ENCODE measurements at regions not wholly inside any gene's neighbourhood (a gene's known extent, or its start where the extent isn't known, plus 50 kb on each side); places are given as distances from the start of the nearest gene placed in this dataset.

GRCh38 chrX:121323337-121323736 is 275.9 kb downstream of the GLUD2 start:
- no peak for TF ChIP-seq POLR2AphosphoS5 (IDR thresholded peaks at IDR 0.05; ENCODE audit: low read depth, low read length)
- no peak for TF ChIP-seq TAF1 (IDR thresholded peaks at IDR 0.05; ENCODE audit: borderline replicate concordance, insufficient read depth, low read length)
- TF ChIP-seq FOXP2 (optimal IDR thresholded peaks at IDR 0.05; ENCODE audit: borderline replicate concordance, extremely low read depth, extremely low read length, insufficient read depth): no peak
- TF ChIP-seq REST (IDR thresholded peaks at IDR 0.05; ENCODE audit: insufficient read depth in 1 of 2, low read depth in 2 of 2, low read length in 2 of 2): no peak
- TF ChIP-seq SIN3A (IDR thresholded peaks at IDR 0.05; ENCODE audit: borderline replicate concordance, insufficient read depth, low read length): no peak

Measured in PFSK-1 (cell line).